Stimulated activated CD8-positive, alpha-beta memory T cell treated with anti-CD3 and anti-CD28 coated beads, Interleukin-15, amount 100 ng/mL, for 1 hour (primary cell): ENCODE measurements at regions not wholly inside any gene's neighbourhood (a gene's known extent, or its start where the extent isn't known, plus 50 kb on each side); places are given as distances from the start of the nearest gene placed in this dataset.

Experiments used
- DNase-seq: peaks from one replicate; pipeline ENCODE4 v3.0.0-alpha.2; 2020; ENCODE audit warnings: low read depth

- no peak for DNase-seq
Observed at GRCh38 chr21:23452384-23453083, 2154.7 kb downstream of the MRPL39 start.

GRCh38 chr21:23445307-23445706 lies 2162.0 kb downstream of the MRPL39 start:
- no peak for DNase-seq

GRCh38 chr21:23438081-23438480 lies 2169.2 kb downstream of the MRPL39 start:
- DNase-seq: no peak

- no peak for DNase-seq
Observed at GRCh38 chr21:23402929-23403520, 2204.3 kb downstream of the MRPL39 start.

GRCh38 chr21:23401278-23401677 lies 2206.0 kb downstream of the MRPL39 start:
- DNase-seq: no peak

- no peak for DNase-seq
Observed at GRCh38 chr21:23398726-23399125, 2208.6 kb downstream of the MRPL39 start.

GRCh38 chr21:23394458-23394857 lies 2212.8 kb downstream of the MRPL39 start:
- DNase-seq: no peak

- no peak for DNase-seq
Observed at GRCh38 chr21:23384679-23385078, 2222.6 kb downstream of the MRPL39 start.

GRCh38 chr21:23374155-23374554 lies 2233.1 kb downstream of the MRPL39 start:
- DNase-seq: no peak

- DNase-seq: no peak
Observed at GRCh38 chr21:23356905-23357304, 2250.4 kb downstream of the MRPL39 start.

- DNase-seq: no peak
Observed at GRCh38 chr21:23316190-23316589, 2291.1 kb downstream of the MRPL39 start.

- DNase-seq: no peak
Observed at GRCh38 chr21:23308741-23309140, 2298.5 kb downstream of the MRPL39 start.

GRCh38 chr21:23307065-23307464 lies 2300.2 kb downstream of the MRPL39 start:
- DNase-seq: no peak

GRCh38 chr21:23292292-23292691 lies 2294.1 kb downstream of the NCAM2 start:
- no peak for DNase-seq

- DNase-seq: no peak
Observed at GRCh38 chr21:23281917-23282316, 2283.7 kb downstream of the NCAM2 start.

GRCh38 chr21:23249760-23250159 lies 2251.6 kb downstream of the NCAM2 start:
- no peak for DNase-seq

GRCh38 chr21:23247334-23247733 lies 2249.1 kb downstream of the NCAM2 start:
- DNase-seq: no peak

GRCh38 chr21:23245255-23245654 lies 2247.0 kb downstream of the NCAM2 start:
- DNase-seq: no peak

- no peak for DNase-seq
Observed at GRCh38 chr21:23223882-23224281, 2225.7 kb downstream of the NCAM2 start.

GRCh38 chr21:23218667-23219066 lies 2220.5 kb downstream of the NCAM2 start:
- no peak for DNase-seq

GRCh38 chr21:23217597-23217996 lies 2219.4 kb downstream of the NCAM2 start:
- DNase-seq: no peak

GRCh38 chr21:23215261-23215660 lies 2217.1 kb downstream of the NCAM2 start:
- DNase-seq: no peak
